ENCODE measurements at regions not wholly inside any gene's neighbourhood (a gene's known extent, or its start where the extent isn't known, plus 50 kb on each side); places are given as distances from the start of the nearest gene placed in this dataset.

- no peak for TF ChIP-seq MAZ (IDR thresholded peaks at IDR 0.05; ENCODE audit: borderline replicate concordance, low read depth, low read length)
- TF ChIP-seq MAFK (IDR thresholded peaks at IDR 0.05; ENCODE audit: low read depth, low read length): no peak
- no peak for TF ChIP-seq CTCF (conservative IDR thresholded peaks at IDR 0.05; ENCODE audit: low read depth, low read length)
- TF ChIP-seq POLR2A (IDR thresholded peaks at IDR 0.05; ENCODE audit: low read depth, low read length): no peak
- no peak for TF ChIP-seq RFX5 (IDR thresholded peaks at IDR 0.05; ENCODE audit: low read depth, low read length)
- no peak for TF ChIP-seq BHLHE40 (IDR thresholded peaks at IDR 0.05; ENCODE audit: low read depth, low read length)
- TF ChIP-seq RAD21 (IDR thresholded peaks at IDR 0.05; ENCODE audit: low read length): no peak
- no peak for TF ChIP-seq RCOR1 (IDR thresholded peaks at IDR 0.05; ENCODE audit: insufficient replicate concordance, low read length)
Observed at GRCh38 chr16:51461255-51461654, 310.2 kb upstream of the SALL1 start.

All from IMR-90 (cell line).